ENCODE measurements at regions not wholly inside any gene's neighbourhood (a gene's known extent, or its start where the extent isn't known, plus 50 kb on each side); places are given as distances from the start of the nearest gene placed in this dataset.

GRCh38 chr5:3033033-3033755 is 281.7 kb upstream of the IRX2 start:
- WGBS, 3 donors: 53 to 61% (median 59%) methylated on average over 12 of the region's 12 CpGs
- intact Hi-C loops (cut with DNase I): no loop called here
- no peak for DNase-seq
- Histone ChIP-seq H3K9me3 (no peaks in the 10 kb centered on the region), H3K4me1 (no peaks in the 10 kb centered on the region), H3K27me3 (ENCODE audit: insufficient read depth in 3 of 3, low read length in 2 of 3) (no peaks in the 10 kb centered on the region), H3K36me3 (ENCODE audit: insufficient read depth in 1 of 2, low read depth in 1 of 2) (no peaks in the 10 kb centered on the region), H3K4me3 (no peak overlapping the region), H3K27ac (no peak overlapping the region)
- no peak for TF ChIP-seq CTCF (IDR thresholded peaks at IDR 0.05)
- no peak for ATAC-seq

DNA sequence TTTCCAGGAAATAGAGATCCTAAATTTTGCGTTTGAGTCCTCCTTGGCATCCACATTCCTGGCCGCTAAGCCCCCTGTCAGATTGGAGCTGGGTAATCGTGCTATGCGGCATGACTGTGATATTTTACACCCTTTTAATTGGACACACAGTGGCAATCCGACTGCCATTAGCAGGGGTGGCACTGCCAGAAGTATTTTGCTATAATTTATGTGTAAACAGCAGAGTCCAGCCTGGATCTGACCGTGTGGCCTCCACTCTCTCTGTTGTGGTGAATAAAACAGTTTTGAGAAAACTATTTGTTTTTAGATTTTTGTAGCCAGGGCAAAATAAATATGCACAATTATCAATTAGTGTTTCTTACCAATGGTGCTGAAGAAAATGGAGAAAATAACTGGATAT is 281.0 kb upstream of the IRX2 start:
- Histone ChIP-seq H3K9me3 (no peaks in the 10 kb centered on the region), H3K4me3 (no peak overlapping the region), H3K36me3 (ENCODE audit: insufficient read depth in 1 of 2, low read depth in 1 of 2) (no peaks in the 10 kb centered on the region), H3K27me3 (ENCODE audit: insufficient read depth in 3 of 3, low read length in 2 of 3) (no peaks in the 10 kb centered on the region), H3K27ac (no peak overlapping the region), H3K4me1 (no peaks in the 10 kb centered on the region)
- 13 to 19% (median 16%) methylated on average over 6 of the region's 6 CpGs for WGBS, 3 donors
- DNase-seq: no peak
- no peak for TF ChIP-seq CTCF (IDR thresholded peaks at IDR 0.05)
- ATAC-seq: no peak
- intact Hi-C loops (cut with DNase I): no loop called here

DNA sequence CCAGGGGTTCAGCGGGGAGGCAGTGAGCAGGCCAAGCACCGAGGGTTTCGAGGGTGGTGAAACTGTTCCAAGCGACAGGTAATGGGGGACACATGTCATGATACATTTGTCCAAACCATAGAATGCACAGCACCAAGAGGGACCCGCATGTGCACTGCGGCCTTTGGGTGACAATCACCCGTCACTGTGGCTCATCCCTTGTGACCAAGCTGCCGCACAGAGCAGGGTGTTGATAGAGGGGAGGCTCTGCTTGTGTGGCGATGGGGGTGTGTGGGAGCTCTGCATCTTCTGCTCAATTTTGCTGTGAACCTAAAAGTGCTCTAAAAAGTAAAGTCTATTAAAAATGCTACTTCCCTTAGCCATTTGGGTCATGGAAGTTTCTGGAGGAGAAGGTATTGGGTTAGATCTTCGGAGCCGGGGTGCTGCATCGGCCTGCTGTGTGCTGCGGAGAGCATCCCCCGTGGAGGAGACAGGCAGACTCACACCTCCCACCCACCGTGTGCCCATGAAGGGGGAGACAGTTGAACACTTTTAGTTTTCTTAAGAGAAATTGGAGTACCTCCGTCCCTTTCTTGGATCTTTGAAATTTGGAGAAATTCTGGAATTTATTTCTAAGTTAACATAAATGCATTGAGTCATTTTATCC is 280.4 kb upstream of the IRX2 start:
- no peak for DNase-seq
- no peaks in the 10 kb centered on the region for H3K9me3 ChIP-seq
- H3K27ac ChIP-seq: no peak overlapping the region
- H3K27me3 ChIP-seq (ENCODE audit: insufficient read depth in 3 of 3, low read length in 2 of 3): no peaks in the 10 kb centered on the region
- no peak for TF ChIP-seq CTCF (IDR thresholded peaks at IDR 0.05)
- ATAC-seq: no peak
- intact Hi-C loops (cut with DNase I): no loop called here
- H3K4me3 ChIP-seq: no peak overlapping the region
- WGBS, 3 donors: 73 to 78% (median 78%) methylated on average over 16 of the region's 16 CpGs
- no peaks in the 10 kb centered on the region for H3K4me1 ChIP-seq
- H3K36me3 ChIP-seq (ENCODE audit: insufficient read depth in 1 of 2, low read depth in 1 of 2): no peaks in the 10 kb centered on the region

DNA sequence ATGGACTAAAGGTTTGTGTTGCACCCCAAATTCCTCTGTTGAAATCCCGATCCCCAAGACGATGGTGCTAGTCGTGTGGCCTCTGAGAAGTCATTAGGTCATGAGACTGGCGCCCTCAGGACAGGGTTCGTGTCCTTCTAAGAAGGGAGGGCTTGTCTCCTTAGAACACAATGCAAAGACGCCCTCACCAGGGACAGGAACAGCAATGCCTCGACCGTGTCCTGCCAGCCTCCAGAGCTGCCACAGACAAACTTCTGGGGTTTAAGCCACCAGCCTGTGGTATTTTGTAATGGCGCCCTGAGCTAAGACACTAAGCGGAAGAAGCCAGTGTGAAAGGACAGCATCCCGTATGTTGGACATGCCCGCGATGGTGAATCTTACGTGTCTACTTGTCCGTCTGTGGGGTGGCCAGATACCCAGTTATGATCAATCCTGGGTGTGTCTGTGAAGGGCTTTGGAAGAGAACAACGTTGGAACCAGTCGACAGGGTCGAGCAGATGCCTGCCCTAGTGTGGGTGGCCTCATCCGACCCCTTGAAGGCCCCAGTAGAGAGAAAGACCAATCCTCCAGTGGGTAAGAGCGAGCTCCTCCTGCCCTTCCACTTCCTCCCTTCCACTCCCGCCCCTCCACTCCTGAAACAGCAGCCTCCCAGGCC is 279.2 kb upstream of the IRX2 start:
- intact Hi-C loops (cut with DNase I): no loop called here
- Histone ChIP-seq H3K36me3 (ENCODE audit: insufficient read depth in 1 of 2, low read depth in 1 of 2) (no peaks in the 10 kb centered on the region), H3K9me3 (no peaks in the 10 kb centered on the region), H3K4me1 (no peaks in the 10 kb centered on the region), H3K27ac (no peak overlapping the region), H3K4me3 (no peak overlapping the region), H3K27me3 (ENCODE audit: insufficient read depth in 3 of 3, low read length in 2 of 3) (no peaks in the 10 kb centered on the region)
- no peak for TF ChIP-seq CTCF (IDR thresholded peaks at IDR 0.05)
- ATAC-seq (no peak), DNase-seq (no peak)
- 71 to 75% (median 71%) methylated on average over 21 of the region's 21 CpGs for WGBS, 3 donors

Measured in psoas muscle (tissue), 7 donors.